Endothelial cell of umbilical vein (primary cell): ENCODE measurements at regions not wholly inside any gene's neighbourhood (a gene's known extent, or its start where the extent isn't known, plus 50 kb on each side); places are given as distances from the start of the nearest gene placed in this dataset.

Source experiments
- BruUV-seq: library from RNA; stranded (reverse); fragments of 400-500 nt; replicated peaks from 2 replicates; lab custom pipeline; 2021; lab: Mats Ljungman, UMichigan
- CTCF ChIA-PET: fragments of 300-600, 350-600 bp; sonication (Branson Sonifier 250); formaldehyde crosslinking; loops from one replicate; lab custom pipeline; 2021; ENCODE audit warnings: antibody characterized with exemption, inconsistent platforms; lab: Charles Lee
- POLR2A ChIA-PET: fragments of 300-600, 350-600 bp; sonication (Branson Sonifier 250); formaldehyde crosslinking; loops from one replicate; lab custom pipeline; 2021; ENCODE audit warnings: antibody characterized with exemption, inconsistent platforms; lab: Charles Lee
- DNase-seq: peaks from one replicate; pipeline ENCODE4 v3.0.0-alpha.2; 2011; ENCODE audit warnings: low read depth, low spot score
- FAIRE-seq: peaks from 2 replicates; lab custom pipeline; 2011; peaks lifted over from hg19 to GRCh38; lab: Jason Lieb, UNC
- H2AFZ ChIP-seq: 2 replicates; pipeline ENCODE4 v1.6.0; 2012; ENCODE audit warnings: low read depth, low read length, control low read depth, inconsistent platforms
- H3K27ac ChIP-seq: 2 replicates; pipeline ENCODE4 v1.5.1; 2011; ENCODE audit warnings: low read depth, mild to moderate bottlenecking, control low read depth, low read length, moderate library complexity; ENCODE audit not compliant: insufficient read depth
- H3K27me3 ChIP-seq, 2 experiments: 2 replicates each; pipeline versions ENCODE4 v1.6.0 to v1.6.1; 2011; ENCODE audit warnings: low read length in 2 of 2, mixed read lengths in 1 of 2; ENCODE audit not compliant: control insufficient read depth in 2 of 2, insufficient read depth in 2 of 2
- H3K36me3 ChIP-seq, 2 experiments: 2 replicates in 1 of 2; 3 replicates in 1 of 2; pipeline ENCODE4 v1.5.1; 2011; ENCODE audit warnings: low read length in 2 of 2, mild to moderate bottlenecking in 1 of 2, moderate library complexity in 1 of 2; ENCODE audit not compliant: control insufficient read depth in 2 of 2, insufficient read depth in 2 of 2; ENCODE audit errors: extremely low read depth in 1 of 2
- H3K4me1 ChIP-seq: 3 replicates; pipeline ENCODE4 v1.5.1; 2011; ENCODE audit warnings: mild to moderate bottlenecking, low read length; ENCODE audit not compliant: control insufficient read depth, insufficient read depth; ENCODE audit errors: extremely low read depth
- H3K4me2 ChIP-seq: 2 replicates; pipeline ENCODE4 v1.6.1; 2011; ENCODE audit warnings: low read length, control low read depth, mixed read lengths; ENCODE audit not compliant: insufficient read depth
- H3K4me3 ChIP-seq, 3 experiments: fragments of 200-600 bp in 1 of 3; sonication (generic), shearing (Covaris generic) in 1 of 3; replicated peaks in 1 of 3; 2 replicates each; pipeline ENCODE4 v1.5.1; 2011 to 2016; ENCODE audit warnings: control low read depth in 3 of 3, low read length in 3 of 3, mild to moderate bottlenecking in 2 of 3, inconsistent platforms in 1 of 3, low read depth in 1 of 3, moderate library complexity in 1 of 3; ENCODE audit not compliant: insufficient read depth in 1 of 3
- H3K79me2 ChIP-seq: 2 replicates; pipeline ENCODE4 v1.6.0; 2012; ENCODE audit warnings: low read length, inconsistent platforms; ENCODE audit not compliant: control insufficient read depth, insufficient read depth
- H3K9ac ChIP-seq: replicated peaks from 2 replicates; pipeline ENCODE3; 2011; ENCODE audit warnings: low read length, control low read depth; ENCODE audit not compliant: insufficient read depth; ENCODE audit errors: extremely low read depth
- H3K9me1 ChIP-seq: replicated peaks from 3 replicates; pipeline ENCODE4 v1.6.0; 2011; ENCODE audit warnings: mild to moderate bottlenecking, low read length; ENCODE audit not compliant: control insufficient read depth, insufficient read depth; ENCODE audit errors: extremely low read depth
- H3K9me3 ChIP-seq: replicated peaks from 2 replicates; pipeline ENCODE4 v1.5.1; 2012; ENCODE audit warnings: low read length, inconsistent platforms; ENCODE audit not compliant: control insufficient read depth, insufficient read depth
- H4K20me1 ChIP-seq: replicated peaks from 2 replicates; pipeline ENCODE3; 2011; ENCODE audit warnings: mild to moderate bottlenecking, low read length; ENCODE audit not compliant: control insufficient read depth, insufficient read depth; ENCODE audit errors: extremely low read depth
- CTCF ChIP-seq, 2 donors: IDR thresholded peaks; 1 replicate in 1 of 2; 2 replicates in 1 of 2; pipeline ENCODE4 v1.5.1; 2011; ENCODE audit warnings: low read length in 2 of 2, mild to moderate bottlenecking in 2 of 2, moderate library complexity in 2 of 2, control low read depth in 1 of 2, inconsistent platforms in 1 of 2, low read depth in 1 of 2; ENCODE audit not compliant: insufficient read depth in 1 of 2; ENCODE audit errors: extremely low read depth in 1 of 2
- EZH2 ChIP-seq: IDR thresholded peaks from 2 replicates; pipeline ENCODE4 v1.6.1; 2012; ENCODE audit warnings: borderline replicate concordance, low read depth, mild to moderate bottlenecking, moderate library complexity, low read length, inconsistent platforms; ENCODE audit not compliant: severe bottlenecking
- FOS ChIP-seq: IDR thresholded peaks from 2 replicates; pipeline ENCODE4 v1.6.1; 2011; ENCODE audit warnings: mild to moderate bottlenecking, low read length, moderate library complexity, borderline replicate concordance; ENCODE audit not compliant: insufficient read depth
- GATA2 ChIP-seq: IDR thresholded peaks from 2 replicates; pipeline ENCODE4 v1.7.0; 2011; ENCODE audit warnings: low read depth, mild to moderate bottlenecking, moderate library complexity, mixed read lengths, low read length; ENCODE audit not compliant: insufficient read length, insufficient read depth
- JUN ChIP-seq: IDR thresholded peaks from 2 replicates; pipeline ENCODE4 v1.6.1; 2011; ENCODE audit warnings: borderline replicate concordance, low read depth; ENCODE audit not compliant: insufficient read length, insufficient read depth
- MAX ChIP-seq: IDR thresholded peaks from 2 replicates; pipeline ENCODE4 v1.6.1; 2011; ENCODE audit not compliant: insufficient read depth, insufficient read length
- MYC ChIP-seq: IDR thresholded peaks from one replicate; pipeline ENCODE4 v1.6.1; 2011; ENCODE audit warnings: mild to moderate bottlenecking, low read depth, low read length
- POLR2A ChIP-seq: IDR thresholded peaks from 2 replicates; pipeline ENCODE4 v1.6.1; 2012; ENCODE audit warnings: low read depth, mild to moderate bottlenecking, control low read depth, low read length
- POLR2AphosphoS5 ChIP-seq: IDR thresholded peaks from 2 replicates; pipeline ENCODE4 v1.6.1; 2012; ENCODE audit warnings: low read depth, mild to moderate bottlenecking, control low read depth, low read length, moderate library complexity; ENCODE audit not compliant: insufficient read depth
- dilution Hi-C: fragments of 300-500 bp; cut with MboI; formaldehyde crosslinking; loops from one replicate; pipeline ENCODE4 v1.15.0; 2019; ENCODE audit warnings: low sequenced_read_pairs; ENCODE audit not compliant: extremely low pct_ligation_motif_present
- intact Hi-C: fragments of 100-400 bp; cut with micrococcal nuclease; formaldehyde crosslinking; loops from one replicate; pipeline ENCODE4 v1.10.0; 2022

- Histone ChIP-seq H3K4me1 (no peaks in the 10 kb centered on the region), H3K4me2 (no peak overlapping the region), H3K9ac (no peak overlapping the region), H3K4me3 (no peak overlapping the region), H2AFZ (no peak overlapping the region), H3K36me3 (no peaks in the 10 kb centered on the region), H3K27me3 (no peaks in the 10 kb centered on the region), H3K9me3 (no peaks in the 10 kb centered on the region), H3K27ac (no peak overlapping the region), H4K20me1 (no peaks in the 10 kb centered on the region), H3K79me2 (no peaks in the 10 kb centered on the region), H3K9me1 (no peaks in the 10 kb centered on the region)
- TF ChIP-seq EZH2 = no peak
- no peak for TF ChIP-seq MAX
- no peak for TF ChIP-seq MYC
- no peak for TF ChIP-seq POLR2A
- no peak for TF ChIP-seq JUN
- TF ChIP-seq POLR2AphosphoS5 = no peak
- CTCF ChIA-PET = no interaction called here
- DNase-seq (no peak), FAIRE-seq (no peak)
- POLR2A ChIA-PET = no interaction called here
- intact Hi-C loops (no loop called here), dilution Hi-C loops (no loop called here)
- BruUV-seq = no TSS peak
These were observed 345.9 kb downstream of the TSN start for GRCh38 chr2:122101319-122101718.

GRCh38 chr2:122105171-122105876, 349.9 kb downstream of the TSN start:
- Histone ChIP-seq H3K36me3 (no peaks in the 10 kb centered on the region), H3K4me3 (no peak overlapping the region), H3K4me1 (no peaks in the 10 kb centered on the region), H3K4me2 (no peak overlapping the region), H3K27ac (no peak overlapping the region), H2AFZ (no peak overlapping the region), H3K9me1 (no peaks in the 10 kb centered on the region), H3K9me3 (no peaks in the 10 kb centered on the region), H3K27me3 (no peaks in the 10 kb centered on the region), H3K9ac (no peak overlapping the region), H3K79me2 (no peaks in the 10 kb centered on the region), H4K20me1 (no peaks in the 10 kb centered on the region)
- dilution Hi-C loops = no loop called here
- intact Hi-C loops = no loop called here
- ChIA-PET POLR2A (no interaction called here), CTCF (no interaction called here)
- no TSS peak for BruUV-seq
- DNase-seq (no peak), FAIRE-seq (no peak)
- TF ChIP-seq FOS = no peak
- TF ChIP-seq MYC = no peak
- TF ChIP-seq POLR2A = no peak
- no peak for TF ChIP-seq POLR2AphosphoS5
- no peak for TF ChIP-seq GATA2
- TF ChIP-seq EZH2 = no peak
- TF ChIP-seq CTCF (IDR thresholded peaks at IDR 0.05; ENCODE audit: extremely low read depth in 1 of 2, insufficient read depth in 1 of 2, low read depth in 1 of 2, low read length in 2 of 2) = no peak
- no peak for TF ChIP-seq MAX
- no peak for TF ChIP-seq JUN
